Activated CD4-positive, alpha-beta T cell treated with anti-CD3 and anti-CD28 coated beads, Interleukin-2, Interleukin-4, amounts not matched to agents 100 ng/mL and 50 ng/mL, durations not matched to agents 16 hours and 8 hours (primary cell): ENCODE measurements at regions not wholly inside any gene's neighbourhood (a gene's known extent, or its start where the extent isn't known, plus 50 kb on each side); places are given as distances from the start of the nearest gene placed in this dataset.
"Not testable (repeated sequence)": the region's sequence is repeated elsewhere in the genome, so short reads cannot be mapped to it uniquely, and the experiment has no call there.

Source experiments
- DNase-seq: peaks from one replicate; pipeline ENCODE4 v3.0.0-alpha.2; 2020; ENCODE audit warnings: low spot score

- DNase-seq = no peak
These were observed 94.0 kb upstream of the NAP1L1 start for GRCh38 chr12:76178452-76178851.

- no peak for DNase-seq
These were observed 93.3 kb upstream of the NAP1L1 start for GRCh38 chr12:76177821-76178220.

DNA sequence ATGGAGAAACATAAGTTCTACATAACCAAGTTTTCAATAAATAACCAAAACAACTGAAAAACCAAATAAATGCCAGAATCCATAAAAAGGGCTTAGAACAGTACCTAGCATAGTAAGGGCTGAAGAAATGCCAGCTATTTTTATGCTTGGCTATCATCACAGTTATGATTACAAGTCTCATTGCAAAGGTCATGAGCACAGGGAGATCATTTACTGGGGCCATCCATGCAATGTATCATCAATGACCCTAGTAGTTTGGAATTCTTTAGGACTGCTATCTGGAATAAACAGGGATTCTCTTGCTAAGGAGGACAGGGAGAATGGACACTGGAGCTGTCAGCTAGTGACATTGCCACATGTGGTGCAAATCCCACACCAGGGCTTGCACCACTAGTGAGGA is 92.5 kb upstream of the NAP1L1 start:
- no peak for DNase-seq

DNA sequence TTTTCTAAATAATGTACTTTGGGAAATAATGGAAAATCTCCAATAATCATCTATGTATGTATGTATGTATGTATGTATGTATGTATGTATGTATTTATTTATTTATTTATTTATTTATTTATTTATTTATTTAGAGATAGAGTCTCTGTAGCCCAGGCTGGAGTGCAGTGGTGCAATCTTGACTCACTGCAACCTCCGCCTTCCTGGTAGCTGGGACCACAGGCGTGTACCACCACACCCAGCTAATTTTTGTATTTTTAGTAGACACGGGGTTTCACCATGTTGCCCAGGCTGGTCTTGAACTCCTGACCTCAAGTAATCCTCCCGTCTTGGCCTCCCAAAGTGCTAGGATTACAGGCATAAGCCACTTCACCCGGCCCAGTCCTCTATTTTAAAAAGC is 91.5 kb upstream of the NAP1L1 start:
- not testable (repeated sequence) for DNase-seq

DNA sequence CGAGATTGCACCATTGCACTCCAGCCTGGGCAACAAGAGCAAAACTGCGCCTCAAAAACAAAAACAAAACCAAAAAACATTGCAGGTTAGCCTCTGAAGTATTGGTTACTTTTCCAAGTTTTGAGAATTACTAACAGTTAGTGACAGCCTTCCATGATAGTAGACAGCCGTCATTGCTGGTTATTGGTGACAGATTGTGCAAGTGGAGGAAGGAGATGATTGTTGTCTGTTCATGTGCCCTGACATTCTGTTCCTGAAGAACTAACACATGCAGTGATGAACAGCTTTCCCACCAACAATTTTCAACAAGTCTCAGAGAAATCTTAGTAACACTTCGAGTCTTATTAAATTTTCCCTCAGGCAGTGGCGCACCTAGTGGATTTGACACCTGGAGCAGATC is 89.3 kb upstream of the NAP1L1 start:
- DNase-seq = no peak

DNA sequence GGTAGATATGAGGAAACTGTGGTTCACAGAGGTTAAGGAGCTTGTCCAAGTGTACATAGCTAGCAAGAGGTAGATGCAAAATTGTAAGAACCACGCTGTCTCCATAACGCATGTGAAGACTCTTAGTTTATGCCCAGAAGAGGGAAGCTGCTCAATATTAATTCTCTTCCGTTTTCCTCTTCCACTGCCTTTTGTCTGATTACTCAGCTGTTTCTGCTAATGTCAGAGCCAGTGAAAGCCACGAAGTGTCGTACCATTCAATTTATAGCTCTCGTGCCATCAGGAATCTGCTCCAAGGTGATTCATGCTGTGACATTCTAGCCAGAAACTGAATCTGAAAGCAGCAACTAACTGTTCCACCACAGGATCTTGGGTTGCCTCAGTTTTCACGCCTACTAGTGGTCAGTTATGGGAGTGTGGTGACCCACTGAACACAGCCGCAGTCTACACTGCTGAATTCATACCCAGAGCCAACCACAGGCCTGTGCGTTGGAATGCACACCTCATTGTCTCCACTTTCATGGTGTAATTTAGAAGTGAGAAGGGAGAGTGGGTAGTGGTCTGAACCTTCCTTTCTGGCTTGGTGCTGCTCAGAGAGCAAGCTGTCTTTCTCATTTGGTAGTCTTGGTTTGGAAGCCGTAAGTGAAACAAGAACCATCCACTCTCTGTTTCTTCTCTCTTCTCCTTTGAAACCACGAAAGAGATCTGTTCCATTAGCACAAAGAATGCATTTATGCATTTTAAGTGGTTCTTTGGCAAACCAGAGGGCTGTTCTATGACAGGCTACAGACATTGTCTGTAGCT is 74.2 kb upstream of the NAP1L1 start:
- DNase-seq = peak; percentile 92

GRCh38 chr12:76156726-76157125 is 72.2 kb upstream of the NAP1L1 start:
- DNase-seq = no peak

GRCh38 chr12:76156314-76156713 is 71.8 kb upstream of the NAP1L1 start:
- DNase-seq = no peak

DNA sequence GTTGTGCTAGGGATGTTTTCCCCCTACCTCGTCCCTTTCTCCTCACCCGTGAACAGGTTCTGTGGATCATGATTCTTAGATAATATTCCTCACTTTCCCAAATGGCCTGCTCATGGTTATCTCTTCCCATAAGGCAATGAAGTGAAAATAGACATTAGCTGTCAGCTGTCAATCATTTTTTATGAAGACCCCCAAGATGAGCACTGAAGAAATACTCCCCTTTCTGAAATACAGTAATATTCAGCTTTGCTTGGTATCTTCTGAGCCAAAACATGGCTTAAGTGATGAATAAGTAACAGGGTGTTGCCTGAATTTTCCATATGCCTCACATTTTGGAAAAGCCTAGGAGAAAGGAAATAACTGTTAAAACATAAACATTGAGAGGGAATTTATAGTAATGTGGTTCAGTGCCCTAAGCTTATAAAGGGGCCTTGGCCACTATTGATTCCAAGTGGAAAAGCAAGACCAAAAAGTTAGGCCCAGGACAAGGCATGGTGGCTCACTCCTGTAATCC is 70.7 kb upstream of the NAP1L1 start:
- no peak for DNase-seq

GRCh38 chr12:76153616-76154015 is 69.1 kb upstream of the NAP1L1 start:
- no peak for DNase-seq

GRCh38 chr12:76152181-76152807 is 67.8 kb upstream of the NAP1L1 start:
- DNase-seq = no peak

GRCh38 chr12:76144245-76144549 is 59.7 kb upstream of the NAP1L1 start:
- DNase-seq = no peak

DNA sequence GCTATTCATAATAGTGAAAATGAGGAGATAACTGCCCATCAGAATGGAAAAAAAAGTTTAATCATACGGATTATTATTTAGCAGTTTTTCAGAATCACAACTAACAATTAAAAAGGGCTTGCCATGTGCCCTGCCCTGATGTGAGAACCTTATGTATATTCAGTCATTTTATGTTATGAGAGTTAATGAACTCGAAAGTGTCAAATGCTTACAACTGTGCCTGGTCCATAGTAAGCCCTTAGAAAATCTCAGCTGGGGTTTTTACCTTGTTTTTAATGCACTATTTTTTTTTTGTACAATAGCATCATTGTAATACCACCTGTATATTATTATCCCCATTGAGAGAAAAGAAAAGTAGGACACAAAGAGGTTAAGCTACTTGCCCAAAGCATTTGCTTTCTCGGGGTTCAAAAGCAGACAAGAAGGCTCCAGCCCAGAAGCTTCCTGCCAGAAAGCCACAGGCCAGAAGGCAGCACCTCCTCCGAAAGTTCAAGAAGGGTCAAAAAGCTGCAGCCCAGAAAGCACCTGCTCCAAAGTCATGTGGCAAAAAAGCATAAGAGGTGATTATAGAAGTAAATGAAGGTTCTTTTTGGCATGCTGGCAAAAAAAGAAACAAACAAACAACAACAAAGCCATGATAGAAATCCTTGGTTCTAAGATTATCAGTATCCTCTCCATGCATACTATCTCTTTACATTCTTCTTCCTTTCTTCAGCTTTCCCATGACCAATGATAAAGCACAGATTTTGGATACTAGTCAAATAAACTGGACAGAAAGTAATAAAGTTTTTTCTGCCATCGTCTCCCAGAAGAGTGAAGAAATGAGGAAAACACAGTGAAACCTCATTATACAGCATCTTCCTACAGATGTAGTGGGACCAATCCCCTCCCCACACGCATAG is 59.1 kb upstream of the NAP1L1 start:
- no peak for DNase-seq

GRCh38 chr12:76142305-76142704 is 57.8 kb upstream of the NAP1L1 start:
- no peak for DNase-seq

- DNase-seq = no peak
These were observed 54.2 kb upstream of the NAP1L1 start for GRCh38 chr12:76138656-76139055.

DNA sequence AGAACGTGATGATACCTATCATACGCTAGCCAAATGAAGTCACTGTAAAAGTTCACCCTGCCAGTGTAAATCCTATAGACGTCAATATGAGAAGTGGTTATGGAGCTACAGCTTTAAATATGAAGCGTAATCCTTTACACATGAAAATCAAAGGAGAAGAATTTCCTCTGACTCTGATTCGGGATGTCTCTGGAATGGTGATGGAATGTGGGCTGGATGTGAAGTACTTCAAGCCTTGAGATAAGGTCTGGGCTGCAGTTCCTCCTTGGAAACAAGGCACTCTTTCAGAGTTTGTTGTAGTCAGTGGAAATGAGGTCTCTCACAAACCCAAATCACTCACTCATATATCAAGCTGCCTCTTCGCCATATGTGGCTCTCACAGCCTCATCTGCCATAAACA is 53.1 kb upstream of the NAP1L1 start:
- DNase-seq = no peak

DNA sequence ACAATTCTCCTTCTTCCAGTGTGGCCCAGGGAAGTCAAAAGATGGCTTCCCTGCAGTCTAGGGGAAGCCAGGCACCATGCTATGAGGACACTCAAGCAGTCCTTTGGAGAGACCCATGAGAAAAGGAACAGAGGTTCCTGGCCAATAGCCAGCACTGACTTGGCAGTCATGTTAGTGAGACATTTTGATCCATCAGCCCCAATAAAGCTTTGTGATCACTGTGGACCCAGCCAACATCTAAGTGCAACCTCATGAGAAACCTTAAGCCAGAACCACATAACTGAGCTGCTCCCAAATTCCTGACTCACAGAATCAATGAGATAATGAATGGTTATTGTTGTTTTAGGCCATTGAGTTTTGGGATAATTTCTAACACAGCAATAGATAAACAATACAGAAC is 51.0 kb upstream of the NAP1L1 start:
- no peak for DNase-seq
